GM08714 (cell line): ENCODE measurements at regions not wholly inside any gene's neighbourhood (a gene's known extent, or its start where the extent isn't known, plus 50 kb on each side); places are given as distances from the start of the nearest gene placed in this dataset.

Experiments
- H3K4me3 ChIP-seq: fragments of 200-500 bp; sonication (Bioruptor generic); 2 replicates; pipeline ENCODE4 v1.5.1; 2014; ENCODE audit warnings: mild to moderate bottlenecking, low read length, inconsistent platforms
- ZNF274 ChIP-seq: IDR thresholded peaks from 2 replicates; pipeline ENCODE4 v1.6.1; 2012; ENCODE audit warnings: mild to moderate bottlenecking, low read depth, low read length

GRCh38 chr15:46111730-46112129 lies 476.9 kb downstream of the SQOR start:
- no peak overlapping the region for H3K4me3 ChIP-seq
- no peak for TF ChIP-seq ZNF274

- TF ChIP-seq ZNF274: no peak
- H3K4me3 ChIP-seq: no peak overlapping the region
Observed at GRCh38 chr15:46117071-46117470, 482.2 kb downstream of the SQOR start.

GRCh38 chr15:46120713-46121112 lies 485.9 kb downstream of the SQOR start:
- TF ChIP-seq ZNF274: no peak
- no peak overlapping the region for H3K4me3 ChIP-seq

GRCh38 chr15:46121441-46121840 lies 486.6 kb downstream of the SQOR start:
- no peak for TF ChIP-seq ZNF274
- no peak overlapping the region for H3K4me3 ChIP-seq

- TF ChIP-seq ZNF274: no peak
- H3K4me3 ChIP-seq: no peak overlapping the region
Observed at GRCh38 chr15:46126581-46126980, 491.8 kb downstream of the SQOR start.

- H3K4me3 ChIP-seq: no peak overlapping the region
- no peak for TF ChIP-seq ZNF274
Observed at GRCh38 chr15:46127361-46127874, 492.6 kb downstream of the SQOR start.

GRCh38 chr15:46129145-46129544 lies 494.3 kb downstream of the SQOR start:
- TF ChIP-seq ZNF274: no peak
- no peak overlapping the region for H3K4me3 ChIP-seq

GRCh38 chr15:46131876-46132275 lies 497.0 kb downstream of the SQOR start:
- no peak overlapping the region for H3K4me3 ChIP-seq
- TF ChIP-seq ZNF274: no peak

GRCh38 chr15:46137443-46137842 lies 502.6 kb downstream of the SQOR start:
- no peak overlapping the region for H3K4me3 ChIP-seq
- no peak for TF ChIP-seq ZNF274

GRCh38 chr15:46146002-46146401 lies 511.2 kb downstream of the SQOR start:
- TF ChIP-seq ZNF274: no peak
- H3K4me3 ChIP-seq: no peak overlapping the region

- TF ChIP-seq ZNF274: no peak
- H3K4me3 ChIP-seq: no peak overlapping the region
Observed at GRCh38 chr15:46146915-46147314, 512.1 kb downstream of the SQOR start.

GRCh38 chr15:46151786-46152185 lies 517.0 kb downstream of the SQOR start:
- H3K4me3 ChIP-seq: no peak overlapping the region
- TF ChIP-seq ZNF274: no peak

GRCh38 chr15:46166750-46167149 lies 531.9 kb downstream of the SQOR start:
- no peak overlapping the region for H3K4me3 ChIP-seq
- no peak for TF ChIP-seq ZNF274

GRCh38 chr15:46170326-46170725 lies 535.5 kb downstream of the SQOR start:
- no peak for TF ChIP-seq ZNF274
- H3K4me3 ChIP-seq: no peak overlapping the region

- no peak overlapping the region for H3K4me3 ChIP-seq
- no peak for TF ChIP-seq ZNF274
Observed at GRCh38 chr15:46174122-46174521, 539.3 kb downstream of the SQOR start.

GRCh38 chr15:46177219-46177618 lies 542.4 kb downstream of the SQOR start:
- TF ChIP-seq ZNF274: no peak
- H3K4me3 ChIP-seq: no peak overlapping the region
